Activated CD8-positive, alpha-beta memory T cell treated with anti-CD3 and anti-CD28 coated beads for 24 hours (primary cell): ENCODE measurements at regions not wholly inside any gene's neighbourhood (a gene's known extent, or its start where the extent isn't known, plus 50 kb on each side); places are given as distances from the start of the nearest gene placed in this dataset.
"Not testable (repeated sequence)": the region's sequence is repeated elsewhere in the genome, so short reads cannot be mapped to it uniquely, and the experiment has no call there.

ENCODE experiments used
- DNase-seq: peaks from one replicate; pipeline ENCODE4 v3.0.0-alpha.2; 2020

DNA sequence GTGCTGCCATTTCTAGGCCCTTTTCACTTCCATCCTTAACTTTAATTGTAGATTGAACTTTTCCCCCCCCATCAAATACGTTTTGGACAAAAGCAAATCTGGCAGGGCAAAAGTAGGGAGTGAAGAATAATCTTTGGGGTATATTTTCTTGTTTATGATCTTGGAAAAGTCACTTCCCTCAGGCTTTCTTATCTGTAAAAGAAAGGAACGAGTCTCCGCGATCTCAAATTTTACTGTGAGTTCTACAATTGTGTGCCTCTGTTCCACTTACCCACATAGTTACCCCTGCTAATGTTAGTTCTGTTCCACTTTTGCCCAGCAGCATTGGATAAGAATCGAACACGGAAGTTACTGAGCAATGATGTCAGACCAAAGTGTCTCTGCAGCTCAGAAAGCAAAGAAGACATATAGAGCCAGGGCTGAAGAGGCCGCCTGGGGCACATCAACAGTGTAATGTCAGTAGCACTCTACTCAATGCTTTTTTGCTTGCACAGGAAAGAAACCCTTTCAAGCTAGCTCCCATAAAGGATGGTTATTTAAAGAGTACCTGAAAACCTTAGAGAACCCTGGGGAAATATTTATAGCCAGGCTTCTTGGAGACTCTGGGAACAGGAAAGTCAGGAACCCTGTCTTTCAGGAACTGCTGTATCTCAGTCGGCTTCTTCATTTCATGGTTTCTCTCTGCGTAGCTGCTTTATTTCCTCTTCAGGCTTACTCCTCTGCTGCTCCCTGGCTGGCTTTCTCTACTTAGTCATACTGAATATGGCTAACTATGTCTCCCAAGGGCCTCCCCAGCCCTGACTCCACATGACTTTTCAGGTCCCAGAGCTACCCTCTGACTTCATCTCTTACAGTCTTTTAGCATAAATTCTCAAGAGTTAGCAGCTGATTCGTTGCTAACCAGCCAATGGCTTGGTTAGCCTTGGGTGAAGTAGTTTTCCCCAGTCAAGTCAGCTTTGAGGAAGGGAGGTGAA, 123.7 kb upstream of the FAM3C start:
- DNase-seq, result no peak

DNA sequence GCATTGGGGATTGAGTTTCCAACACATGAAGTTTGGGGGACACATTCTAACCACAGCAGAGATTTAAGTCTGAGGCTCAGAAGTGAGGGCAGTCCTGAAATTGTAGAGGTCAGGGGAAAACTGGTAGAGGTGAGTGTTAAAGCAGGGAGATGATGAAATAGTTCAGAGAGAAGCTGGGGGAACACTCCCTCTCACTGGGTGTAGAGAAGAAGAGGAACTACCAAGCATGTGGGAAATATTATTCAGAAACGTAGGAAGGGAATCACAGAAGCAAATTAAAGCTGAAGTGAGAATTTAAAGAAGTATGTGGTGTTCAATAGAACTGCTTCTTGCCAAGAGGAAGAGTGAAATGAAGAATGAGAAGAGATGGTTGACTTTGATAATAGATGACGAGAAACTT, 121.5 kb upstream of the FAM3C start:
- DNase-seq, result no peak

DNA sequence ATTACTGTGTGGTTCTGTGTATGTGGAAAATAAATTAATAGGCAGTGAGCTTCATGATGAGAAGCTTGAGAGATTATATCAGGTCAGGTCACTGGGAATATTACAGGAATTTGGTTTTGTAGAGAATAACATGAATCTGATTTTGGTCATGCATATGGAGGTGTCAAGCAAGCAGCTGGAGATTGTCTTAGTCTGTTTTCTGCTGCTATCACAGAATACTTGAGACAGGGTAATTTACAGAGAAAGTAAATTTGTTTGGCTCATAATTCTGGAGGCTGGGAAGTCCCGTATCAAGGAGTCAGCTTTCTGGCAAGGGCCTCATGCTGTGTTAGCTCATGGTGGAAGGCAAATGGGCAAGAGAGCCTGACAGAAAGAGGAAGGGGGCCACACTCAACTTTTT, 120.7 kb upstream of the FAM3C start:
- DNase-seq, result no peak

DNA sequence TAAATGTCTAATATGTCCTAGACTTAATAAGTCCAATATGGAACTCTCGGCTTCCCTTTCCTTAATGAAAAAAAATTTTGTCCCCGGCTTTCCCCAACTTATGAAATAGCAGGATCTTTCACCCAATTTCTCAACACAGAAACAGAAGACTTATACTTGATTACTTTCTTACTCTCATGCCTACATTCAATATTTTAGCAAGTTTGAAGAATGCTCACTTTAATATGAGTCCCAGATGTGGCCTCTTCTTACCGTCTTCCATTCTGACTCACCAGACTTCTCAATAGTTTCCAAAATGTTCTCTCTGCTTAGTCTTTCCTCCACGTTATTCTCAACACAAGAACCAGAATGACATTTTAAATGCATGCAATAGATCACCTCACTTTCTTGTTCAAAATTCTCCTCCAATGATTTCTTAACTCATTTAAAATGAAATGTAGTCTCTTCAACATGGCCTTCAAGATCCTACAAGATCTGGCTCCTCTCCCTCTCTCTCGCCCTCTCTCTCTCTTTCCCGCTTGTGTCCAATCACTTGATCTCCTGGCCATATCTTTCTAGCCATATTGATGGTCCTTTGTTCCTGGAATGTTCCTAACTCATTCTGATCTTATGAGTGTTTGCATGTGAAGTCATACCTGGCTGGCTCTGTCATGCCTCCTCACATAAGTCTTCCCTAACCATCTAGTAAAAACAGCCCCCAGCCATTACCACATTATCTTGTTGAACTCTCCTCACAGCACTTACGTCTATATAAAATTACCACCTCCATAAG, 119.7 kb upstream of the FAM3C start:
- no peak for DNase-seq

DNA sequence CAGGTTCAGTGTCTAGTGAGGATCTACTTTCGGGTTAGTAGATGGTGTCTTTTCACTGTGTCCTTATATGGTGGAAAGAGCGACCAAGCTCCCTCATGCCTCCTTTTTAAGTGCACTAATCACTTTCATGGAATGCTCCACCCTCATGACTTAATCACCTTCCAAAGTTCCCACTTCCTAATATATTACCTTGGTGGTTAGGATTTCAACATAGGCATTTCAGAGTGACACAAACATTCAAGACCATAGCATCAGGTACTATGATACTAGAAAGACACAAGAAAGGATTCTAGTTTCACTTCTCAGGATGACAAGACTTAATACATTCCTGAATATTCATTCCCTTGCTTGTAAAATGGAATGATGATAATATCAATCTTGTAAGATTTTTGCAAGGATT, 119.1 kb upstream of the FAM3C start:
- DNase-seq, result no peak

DNA sequence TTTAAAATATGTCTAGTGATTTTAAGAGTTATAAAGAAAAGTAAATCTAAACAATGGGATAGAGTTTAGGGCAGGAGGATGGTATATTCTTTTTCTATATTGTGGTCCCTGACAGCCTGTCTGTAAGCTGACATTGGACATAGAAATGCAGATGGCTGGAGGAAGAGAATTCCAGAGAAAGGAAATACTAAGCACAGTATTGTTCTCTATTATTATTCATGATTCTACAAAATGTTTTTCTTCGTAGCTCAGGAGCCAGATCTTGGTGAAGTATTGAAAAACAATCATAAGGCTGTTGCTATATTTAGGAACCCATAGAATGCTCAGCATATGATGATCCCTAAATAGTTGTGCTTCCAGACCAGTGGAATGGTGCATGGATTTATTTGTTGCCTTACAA, 117.0 kb upstream of the FAM3C start:
- no peak for DNase-seq

DNA sequence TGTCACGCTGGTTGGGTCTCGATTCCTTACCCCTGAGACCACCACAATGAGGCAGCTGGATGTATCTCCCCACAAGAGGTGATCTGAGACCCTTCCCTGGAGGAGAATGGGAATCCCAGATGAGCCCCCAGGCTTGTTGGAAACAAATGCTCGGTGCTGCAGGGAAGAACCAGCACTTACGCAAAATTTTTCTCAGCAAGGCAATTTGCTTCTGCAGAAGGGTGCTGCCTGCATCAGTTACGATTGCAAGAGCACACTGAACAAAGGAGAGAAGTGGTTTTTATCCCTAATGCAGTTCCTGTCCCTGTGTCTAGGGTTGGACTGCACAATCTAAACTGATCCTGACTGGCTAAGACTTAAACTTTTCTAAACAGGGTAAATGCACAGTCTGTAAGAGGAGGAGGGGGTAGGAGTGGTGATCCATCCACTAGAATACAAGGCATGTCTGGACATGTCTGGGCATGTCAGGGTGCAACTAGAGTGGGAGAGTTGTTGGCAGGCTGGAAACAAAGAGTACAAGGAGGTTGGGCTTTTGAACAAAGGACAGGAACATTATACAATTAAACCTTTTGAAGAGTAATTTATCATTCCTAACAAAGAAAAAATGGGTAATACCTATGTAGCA, 114.9 kb upstream of the FAM3C start:
- DNase-seq, result no peak

DNA sequence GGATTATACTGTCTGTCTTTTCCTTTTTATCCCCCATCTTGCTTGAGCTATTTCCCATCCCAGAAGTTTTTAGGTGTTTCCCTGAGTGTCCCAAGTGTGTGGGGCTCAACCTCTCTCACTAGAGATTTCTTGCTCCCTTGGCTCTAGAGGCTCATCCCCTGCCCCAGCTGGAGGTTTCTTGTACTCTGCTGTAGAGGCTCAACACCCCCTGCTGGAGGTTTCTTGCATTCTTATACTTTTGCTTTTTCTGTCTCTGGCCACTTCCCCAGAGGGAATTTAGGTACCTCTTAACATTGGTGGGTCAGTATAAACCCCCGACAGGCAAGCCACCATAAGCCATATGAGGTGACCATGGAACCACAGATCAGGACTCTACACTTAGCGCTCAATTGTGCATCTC, 114.2 kb upstream of the FAM3C start:
- no peak for DNase-seq

DNA sequence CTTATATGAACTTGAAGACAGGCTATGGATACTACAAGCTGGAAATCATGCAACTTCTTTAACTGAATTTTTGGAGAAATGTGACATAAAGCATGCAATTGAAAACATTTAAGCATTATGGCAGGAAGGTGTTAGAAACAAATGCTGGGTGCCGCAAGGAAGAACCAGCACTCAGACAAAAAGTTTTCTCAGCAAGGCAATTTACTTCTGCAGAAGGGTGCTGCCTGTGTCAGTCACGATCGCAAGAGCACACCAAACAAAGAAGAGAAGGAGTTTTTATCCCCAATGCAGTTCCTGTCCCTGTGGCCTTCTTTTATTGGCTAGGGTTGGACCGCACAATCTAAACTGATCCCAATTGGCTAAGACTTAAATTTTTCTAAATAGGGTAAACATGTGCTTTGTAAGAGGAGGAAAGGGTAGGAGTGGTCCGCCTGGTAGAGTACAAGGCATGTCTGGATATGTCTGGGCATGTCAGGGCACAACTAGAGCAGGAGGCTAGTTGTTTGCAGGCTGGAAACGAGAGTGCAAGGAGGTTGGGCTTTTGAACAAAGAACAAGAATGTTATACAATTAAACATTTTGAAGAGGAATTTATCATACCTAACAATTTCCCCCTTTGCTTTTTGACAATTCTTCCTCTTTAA, 109.6 kb upstream of the FAM3C start:
- DNase-seq, result no peak

DNA sequence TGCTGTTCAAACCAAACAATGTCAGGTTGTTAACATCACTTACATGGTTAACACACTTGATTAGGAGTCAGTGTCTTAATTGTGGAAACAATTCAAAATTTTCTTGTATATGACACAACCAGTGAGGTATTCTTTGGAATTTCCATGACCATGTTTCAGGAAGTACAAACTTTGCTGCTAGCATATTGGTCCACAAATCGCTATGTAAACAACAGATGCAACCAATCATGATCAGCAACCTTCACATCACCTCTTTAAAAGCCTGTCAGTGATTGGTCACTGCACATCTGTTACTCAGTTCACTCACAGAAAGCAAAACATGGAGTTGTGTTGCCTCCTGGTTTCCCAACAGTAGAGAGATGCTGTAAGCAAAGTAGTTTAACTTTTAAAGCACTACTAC, 108.9 kb upstream of the FAM3C start:
- no peak for DNase-seq

DNA sequence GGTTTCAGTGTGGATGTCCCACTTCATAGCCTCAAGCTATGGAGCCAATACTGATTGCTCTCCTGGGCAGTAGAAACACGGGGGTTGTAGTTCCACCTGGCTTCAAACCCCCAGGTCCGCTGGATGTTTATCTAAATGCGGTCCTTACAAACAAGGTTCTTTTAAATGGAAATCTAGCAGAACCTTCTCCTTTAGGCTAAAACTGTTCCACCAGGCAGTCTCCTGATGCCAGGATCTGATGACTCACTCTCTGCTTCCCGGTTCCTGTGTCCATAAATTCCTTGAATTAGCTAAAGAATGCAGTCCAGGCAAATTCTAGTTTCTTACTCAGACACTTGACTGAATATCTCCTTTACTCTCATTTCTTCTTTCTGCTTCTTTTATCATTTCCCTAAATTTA, 108.4 kb upstream of the FAM3C start:
- no peak for DNase-seq

DNA sequence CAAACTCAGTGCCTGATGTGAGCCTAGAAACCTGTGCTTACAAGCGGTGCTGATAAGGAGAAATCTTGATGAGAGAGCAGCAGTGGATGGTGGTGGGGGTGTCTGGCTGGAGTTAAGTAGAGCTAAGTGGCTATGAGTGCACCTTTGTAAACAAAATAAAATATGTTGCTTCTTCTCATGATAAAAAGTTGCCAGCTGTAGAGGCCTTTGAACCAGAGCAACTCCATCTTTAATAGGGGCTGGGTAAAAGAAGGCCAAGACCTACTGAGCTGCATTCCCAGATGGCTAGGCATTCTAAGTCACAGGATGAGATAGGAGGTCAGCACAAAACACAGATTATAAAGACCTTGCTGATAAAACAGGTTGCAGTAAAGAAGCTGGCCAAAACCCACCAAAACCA, 107.6 kb upstream of the FAM3C start:
- DNase-seq, result no peak

DNA sequence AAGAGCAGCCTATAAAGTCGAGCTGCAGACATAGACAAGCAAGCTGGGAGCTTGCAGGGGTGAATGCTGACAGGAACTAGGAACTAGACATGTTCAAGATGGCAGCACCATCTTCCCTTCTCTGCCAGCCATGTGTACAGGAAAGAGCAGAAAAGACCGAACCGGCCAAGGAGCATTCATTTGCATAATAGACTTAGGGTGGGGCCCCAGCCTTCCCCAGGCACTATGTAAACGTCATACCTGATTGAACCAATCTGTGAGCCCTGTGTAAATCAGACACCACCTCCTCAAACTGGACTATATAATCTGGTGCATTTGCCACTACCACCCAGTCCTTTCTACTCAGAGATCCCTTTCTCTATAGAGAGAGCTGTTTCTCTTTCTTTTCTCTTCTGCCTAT, 106.9 kb upstream of the FAM3C start:
- DNase-seq, result no peak

DNA sequence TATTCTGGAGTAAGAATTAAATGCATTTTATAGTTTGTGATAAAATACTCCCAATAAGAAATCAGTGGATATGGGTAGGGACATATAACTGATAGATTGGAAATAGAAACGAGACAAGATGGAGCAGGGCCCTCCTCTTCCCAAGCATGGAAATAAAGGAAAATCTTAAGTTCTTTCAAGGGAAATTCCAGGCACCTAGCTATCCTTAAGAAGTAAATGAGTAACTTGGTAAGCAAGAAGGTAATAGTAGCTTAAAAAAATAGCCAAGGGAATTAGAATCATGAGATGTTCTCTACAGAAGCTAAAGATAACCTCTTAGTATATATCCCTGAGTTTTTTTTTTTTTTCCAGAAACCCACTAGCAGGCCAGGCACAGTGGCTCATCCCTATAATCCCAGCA, 105.5 kb upstream of the FAM3C start:
- no peak for DNase-seq

DNA sequence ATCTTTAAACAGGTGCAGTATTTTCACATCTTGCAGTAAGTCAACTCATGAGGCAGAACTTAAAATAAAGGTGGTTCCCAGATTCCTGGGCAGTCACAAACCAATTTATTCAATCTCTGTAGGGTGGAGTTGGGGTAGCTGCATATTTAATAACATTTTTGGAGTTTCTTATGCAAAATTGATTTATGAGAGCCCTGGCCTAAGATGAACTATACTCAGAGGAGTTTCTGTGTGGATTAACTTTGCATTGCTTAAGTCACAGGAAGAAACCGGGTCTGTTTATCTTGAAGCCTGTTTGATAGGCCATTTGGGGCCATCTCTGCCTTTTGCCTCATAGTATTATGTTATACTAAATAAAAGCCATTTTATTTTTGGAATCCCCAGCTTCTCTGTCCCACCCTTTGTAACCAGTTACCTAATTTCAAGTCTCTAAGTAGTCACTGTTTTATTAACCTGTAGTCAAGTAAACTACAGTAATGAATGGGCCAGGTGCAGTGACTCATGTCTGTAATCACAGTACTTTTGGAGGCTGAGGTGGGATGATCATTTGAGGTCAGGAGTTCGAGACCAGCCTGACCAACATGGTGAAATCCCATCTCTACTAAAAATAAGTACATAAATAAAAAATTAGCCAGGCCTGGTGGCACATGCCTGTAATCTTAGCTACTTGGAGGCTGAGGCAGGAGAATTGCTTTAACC, 104.4 kb upstream of the FAM3C start:
- no peak for DNase-seq

DNA sequence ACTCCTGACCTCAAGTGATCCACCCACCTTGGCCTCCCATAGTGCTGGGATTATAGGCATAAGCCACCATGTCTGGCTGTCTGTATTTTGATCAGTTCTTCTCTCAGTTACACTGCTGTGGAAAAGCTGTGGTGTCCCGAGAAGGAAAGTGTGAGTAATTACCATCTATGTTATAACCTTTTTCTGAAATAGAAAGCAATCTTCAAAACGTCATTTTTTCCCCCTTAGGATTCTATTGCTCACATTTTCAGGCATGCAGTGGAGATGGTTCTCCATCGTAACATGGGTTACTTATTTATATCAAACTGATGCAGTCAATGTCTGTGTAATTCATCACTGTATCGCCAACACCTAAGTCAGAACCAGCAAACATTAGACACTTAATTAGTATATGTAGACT, 103.5 kb upstream of the FAM3C start:
- DNase-seq, result no peak

DNA sequence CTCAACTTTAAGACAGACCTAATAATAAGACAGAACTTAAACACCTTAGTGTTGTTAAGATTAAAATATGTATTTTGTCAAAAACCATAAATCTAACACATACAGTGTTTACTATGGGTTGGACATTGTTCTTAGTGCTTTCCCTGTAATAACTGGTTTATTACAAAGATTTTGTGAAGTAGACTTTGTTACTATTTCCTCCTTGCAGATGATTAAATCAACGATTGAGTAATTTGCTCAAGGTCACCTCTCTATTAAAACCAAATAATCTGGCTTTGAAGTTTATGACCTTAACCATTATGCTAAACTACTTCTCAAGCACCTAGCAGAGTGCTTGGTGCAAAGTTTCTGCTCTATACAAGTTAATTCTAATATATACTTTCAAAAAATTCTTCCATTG, 102.7 kb upstream of the FAM3C start:
- no peak for DNase-seq

DNA sequence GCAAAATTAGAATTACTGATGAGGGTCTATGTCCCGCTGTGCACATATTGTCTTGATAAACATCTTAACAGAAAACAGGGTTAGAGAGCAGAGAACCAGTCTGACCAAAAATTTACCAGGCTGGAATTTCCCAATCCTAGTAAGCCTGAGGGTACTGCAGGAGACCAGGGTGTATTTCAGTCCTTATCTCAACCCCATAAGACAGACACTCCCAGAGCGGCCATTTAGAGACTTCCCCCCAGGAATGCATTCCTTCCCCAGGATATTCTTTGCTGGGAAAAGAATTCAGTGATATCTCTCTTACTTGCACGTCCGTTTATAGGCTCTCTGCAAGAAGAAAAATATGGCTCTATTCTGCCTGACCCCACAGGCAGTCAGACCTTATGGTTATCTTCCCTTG, 101.4 kb upstream of the FAM3C start:
- DNase-seq, result not testable (repeated sequence)

DNA sequence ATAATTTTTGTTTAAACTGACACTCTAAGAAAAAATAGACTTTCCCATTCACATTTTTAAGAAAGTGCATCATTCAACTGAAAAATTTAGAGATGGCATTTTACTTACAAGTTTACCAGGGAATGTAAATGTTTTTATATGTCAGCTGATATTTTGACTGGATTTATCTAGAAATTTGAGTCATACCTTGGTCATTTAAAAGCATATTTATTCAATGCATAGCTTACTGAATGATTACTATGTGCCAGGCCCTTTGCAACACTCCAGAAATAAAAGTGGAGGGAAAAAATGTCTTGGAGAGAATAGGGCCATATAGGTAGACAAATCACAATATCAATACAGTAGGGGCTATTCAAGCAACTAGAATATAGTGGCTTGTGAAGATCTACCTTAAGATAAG, 98.4 kb upstream of the FAM3C start:
- no peak for DNase-seq

DNA sequence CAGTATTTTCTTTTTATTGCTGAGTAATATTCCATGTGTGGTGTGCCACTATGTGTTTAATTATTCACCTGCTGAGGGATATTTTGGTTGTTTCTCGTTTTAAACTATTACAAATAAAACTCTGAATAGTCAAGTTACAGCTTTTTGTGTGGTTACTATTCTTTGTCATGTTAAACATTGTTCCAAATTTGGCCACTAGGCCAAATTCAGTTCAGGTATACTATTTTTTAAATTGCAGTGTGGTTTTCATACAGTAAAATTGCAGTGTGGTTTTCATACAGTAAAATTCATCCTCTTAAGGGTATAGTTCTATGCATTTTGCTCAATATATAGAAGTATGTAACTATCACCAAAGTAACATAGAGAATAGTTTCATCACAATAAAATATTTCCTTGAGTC, 97.4 kb upstream of the FAM3C start:
- no peak for DNase-seq

DNA sequence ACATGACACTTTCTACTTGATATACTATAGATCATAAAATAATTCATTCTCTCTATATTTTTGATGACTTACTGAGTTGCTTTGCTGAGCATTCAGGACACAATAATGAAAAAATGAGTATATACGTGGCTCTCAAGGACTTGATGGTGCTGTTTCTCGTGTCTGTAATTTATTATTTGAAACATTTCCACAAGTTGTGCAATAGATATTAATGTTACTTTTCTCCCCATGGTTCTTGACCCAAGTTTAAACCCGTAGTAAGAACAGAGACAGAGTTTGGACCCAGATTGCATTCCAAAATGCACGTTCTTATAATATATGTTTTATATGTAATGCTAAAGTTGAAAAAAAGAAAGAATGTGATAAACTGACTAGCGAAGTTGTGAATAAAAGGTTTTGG, 94.2 kb upstream of the FAM3C start:
- no peak for DNase-seq

DNA sequence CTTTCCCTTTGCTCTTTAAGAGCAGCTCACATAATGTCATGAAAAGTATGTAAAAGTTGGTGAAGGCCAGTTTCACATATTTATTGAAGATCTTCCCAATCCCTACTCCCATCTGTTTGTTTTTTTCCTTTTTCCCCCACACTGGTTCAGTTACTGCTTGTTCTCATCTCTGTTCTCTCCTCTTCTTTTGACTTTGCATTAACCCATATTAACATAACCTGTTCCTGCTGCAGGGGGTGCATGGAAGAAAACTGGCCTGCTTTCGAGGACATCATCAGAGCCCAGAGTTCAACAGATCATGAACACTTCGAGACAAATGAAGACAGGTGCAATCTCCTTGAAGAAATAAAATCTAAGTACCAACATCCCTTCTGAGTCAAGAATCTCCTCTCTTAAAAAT, 93.3 kb upstream of the FAM3C start:
- DNase-seq, result no peak
